Esophagus squamous epithelium (tissue), 5 donors: ENCODE measurements at regions not wholly inside any gene's neighbourhood (a gene's known extent, or its start where the extent isn't known, plus 50 kb on each side); places are given as distances from the start of the nearest gene placed in this dataset.

ENCODE experiments used
- DNase-seq: peaks from one replicate; lab custom pipeline; 2025; lab: John Stamatoyannopoulos, UW
- H3K27ac ChIP-seq, 4 donors: fragments of 200-600 bp; sonication (generic); one replicate each; pipeline ENCODE4 v1.5.1; 2016 to 2019; ENCODE audit warnings: mild to moderate bottlenecking in 1 of 4
- H3K27me3 ChIP-seq, 4 donors: fragments of 200-600 bp; sonication (generic); 1 replicate in 3 of 4; 2 replicates in 1 of 4; pipeline versions ENCODE4 v1.5.1 to v1.6.0; 2017 to 2021; ENCODE audit warnings: antibody characterized with exemption in 1 of 4
- H3K36me3 ChIP-seq, 3 donors: fragments of 200-600 bp; sonication (generic); one replicate each; pipeline ENCODE4 v1.5.1; 2016 to 2019
- H3K4me1 ChIP-seq, 3 donors: fragments of 200-600 bp; sonication (generic); one replicate each; pipeline ENCODE4 v1.5.1; 2017 to 2019
- H3K4me3 ChIP-seq, 4 donors: fragments of 200-600 bp; sonication (generic); 1 replicate in 3 of 4; 2 replicates in 1 of 4; pipeline ENCODE4 v1.5.1; 2016 to 2019; ENCODE audit warnings: mild to moderate bottlenecking in 2 of 4, moderate library complexity in 1 of 4
- H3K9me3 ChIP-seq, 3 donors: fragments of 200-600 bp; sonication (generic); one replicate each; pipeline ENCODE4 v1.5.1; 2016 to 2019
- CTCF ChIP-seq, 6 experiments: fragments of 450-650 bp in 4 of 6; fragments of 200-600 bp in 2 of 6; sonication (generic) in 2 of 6; IDR thresholded peaks; one replicate each; pipeline ENCODE4 v1.5.1; 2016 to 2019; ENCODE audit warnings: antibody characterized with exemption in 6 of 6, mild to moderate bottlenecking in 4 of 6, moderate library complexity in 4 of 6
- POLR2A ChIP-seq, 4 donors: fragments of 450-650 bp; IDR thresholded peaks; one replicate each; pipeline ENCODE4 v1.6.1; 2017; ENCODE audit warnings: antibody characterized with exemption in 4 of 4, mild to moderate bottlenecking in 4 of 4, moderate library complexity in 3 of 4
- WGBS, 2 donors: methylation state at CpG; one replicate each; pipeline ENCODE4 v1.1.5; 2018; 5-methylcytosine and 5-hydroxymethylcytosine counted together
- intact Hi-C: fragments of 100-400 bp; cut with DNase I; formaldehyde crosslinking; loops from one replicate; pipeline ENCODE4 v1.15.0; 2022
- donor health status: DM: yes; HTN: yes; CAD: no.

DNA sequence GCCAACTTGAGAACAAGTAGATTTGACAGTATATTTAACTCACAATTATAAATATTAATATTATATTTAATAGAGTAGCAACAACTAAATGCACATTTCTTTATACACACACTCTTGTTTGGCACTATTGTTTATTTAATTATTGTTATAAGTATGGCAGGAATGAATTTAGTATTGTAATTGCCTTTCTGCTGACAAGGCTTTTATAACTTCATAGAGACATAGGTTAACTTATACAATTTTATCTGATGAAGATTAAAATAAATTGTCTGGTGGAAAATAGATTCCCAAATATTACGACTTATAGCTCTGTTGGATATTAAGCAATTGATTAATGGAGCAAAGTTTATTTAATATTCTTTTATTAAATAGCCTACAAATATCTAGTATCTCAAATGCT lies 347.9 kb upstream of the CDH19 start:
- no peaks in the 10 kb centered on the region for H3K4me1 ChIP-seq
- H3K27ac ChIP-seq, result no peak overlapping the region
- no peaks in the 10 kb centered on the region for H3K36me3 ChIP-seq
- no peak for DNase-seq
- intact Hi-C loops, result no loop called here
- TF ChIP-seq POLR2A (IDR thresholded peaks at IDR 0.05) (no peak), CTCF (IDR thresholded peaks at IDR 0.05) (no peak)
- peaks cover 0 to 9% (median 0%) of the 10 kb centered on the region in 3 donors for H3K9me3 ChIP-seq
- no peaks in the 10 kb centered on the region for H3K27me3 ChIP-seq
- WGBS, 2 donors, result 43 to 56% methylated on average over 1 of the region's 1 CpG
- H3K4me3 ChIP-seq, result no peak overlapping the region

- WGBS, 2 donors, result 79 to 89% methylated on average over 9 to 11 of the region's 14 CpGs
- Histone ChIP-seq H3K27me3 (no peaks in the 10 kb centered on the region), H3K9me3 (peaks cover 0 to 9% (median 0%) of the 10 kb centered on the region in 3 donors), H3K4me3 (no peak overlapping the region), H3K4me1 (no peaks in the 10 kb centered on the region), H3K36me3 (no peaks in the 10 kb centered on the region), H3K27ac (no peak overlapping the region)
- TF ChIP-seq CTCF (IDR thresholded peaks at IDR 0.05) (no peak), POLR2A (IDR thresholded peaks at IDR 0.05) (no peak)
- DNase-seq, result no peak
- intact Hi-C loops, result no loop called here
Measured at GRCh38 chr18:66949419-66949818, 345.5 kb upstream of the CDH19 start.

DNA sequence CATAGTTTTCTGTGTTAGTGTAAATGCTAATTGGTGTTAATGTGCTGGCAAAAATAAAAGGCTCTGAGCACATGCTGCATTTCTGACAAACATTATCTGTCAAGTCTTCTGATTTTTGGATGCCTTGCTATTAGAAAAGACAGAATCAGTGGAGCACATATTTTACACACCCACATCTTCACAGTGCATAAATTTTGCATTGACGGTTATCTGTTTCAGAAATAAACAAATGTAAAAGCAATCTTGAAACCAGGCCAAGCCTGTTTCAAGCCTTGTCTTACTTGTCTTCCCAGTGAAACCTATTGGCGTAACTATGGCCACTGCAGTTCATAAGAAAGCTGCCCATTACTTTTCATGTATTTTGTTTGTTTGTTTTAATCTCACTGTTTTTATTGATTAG lies 333.7 kb upstream of the CDH19 start:
- H3K4me3 ChIP-seq, result no peak overlapping the region
- no peak for DNase-seq
- peaks cover 0 to 7% (median 0%) of the 10 kb centered on the region in 3 donors for H3K9me3 ChIP-seq
- no peak overlapping the region for H3K27ac ChIP-seq
- TF ChIP-seq CTCF (IDR thresholded peaks at IDR 0.05) (no peak), POLR2A (IDR thresholded peaks at IDR 0.05) (no peak)
- WGBS, 2 donors, result 90 to 94% methylated on average over 2 of the region's 2 CpGs
- H3K4me1 ChIP-seq, result no peaks in the 10 kb centered on the region
- intact Hi-C loops, result no loop called here
- H3K36me3 ChIP-seq, result no peaks in the 10 kb centered on the region
- H3K27me3 ChIP-seq, result no peaks in the 10 kb centered on the region

DNA sequence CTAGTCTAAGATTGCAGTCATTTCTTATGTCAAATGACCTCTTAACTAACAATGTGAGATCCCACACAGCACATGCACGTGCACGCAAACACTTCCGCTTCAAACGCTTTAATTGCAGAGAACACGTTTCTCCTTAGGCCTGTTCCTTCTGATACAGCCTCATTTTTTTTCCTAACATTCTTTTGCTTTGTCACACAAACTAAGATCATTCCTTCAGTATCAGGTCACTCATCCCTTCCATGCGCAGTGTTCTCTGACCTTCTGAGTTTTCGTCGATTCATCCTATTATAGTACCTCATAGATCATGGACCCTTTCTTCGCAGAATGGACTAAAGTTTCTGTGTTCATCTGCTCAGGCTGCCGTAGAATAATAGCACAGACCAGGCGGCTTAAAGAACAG lies 327.1 kb upstream of the CDH19 start:
- no peak overlapping the region for H3K27ac ChIP-seq
- no peaks in the 10 kb centered on the region for H3K9me3 ChIP-seq
- H3K4me3 ChIP-seq, result no peak overlapping the region
- intact Hi-C loops, result no loop called here
- H3K4me1 ChIP-seq, result no peaks in the 10 kb centered on the region
- H3K27me3 ChIP-seq, result no peaks in the 10 kb centered on the region
- DNase-seq, result no peak
- whole genome bisulfite sequencing, 2 donors, result 82 to 92% methylated on average over 11 of the region's 11 CpGs
- no peaks in the 10 kb centered on the region for H3K36me3 ChIP-seq
- TF ChIP-seq POLR2A (IDR thresholded peaks at IDR 0.05) (no peak), CTCF (IDR thresholded peaks at IDR 0.05) (no peak)

DNA sequence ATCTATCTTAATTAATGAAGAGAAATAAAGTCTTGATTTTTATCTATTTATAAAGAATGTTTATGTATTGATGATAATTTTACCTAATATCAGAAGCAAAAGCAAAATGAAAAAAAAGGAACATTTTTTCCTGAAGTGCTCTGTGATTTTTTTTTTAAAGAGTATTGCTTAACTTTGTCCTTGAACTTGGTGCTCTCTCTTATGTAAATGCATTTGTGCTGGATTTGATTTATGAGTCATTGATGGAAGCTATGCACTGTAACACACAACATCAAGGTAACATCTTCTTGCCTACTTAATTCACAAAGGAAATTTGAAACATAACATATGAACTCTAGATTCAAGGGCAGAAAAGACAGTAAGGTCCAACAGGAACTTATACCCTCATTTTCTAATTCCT lies 312.9 kb upstream of the CDH19 start:
- no peak overlapping the region for H3K4me3 ChIP-seq
- TF ChIP-seq POLR2A (IDR thresholded peaks at IDR 0.05) (no peak), CTCF (IDR thresholded peaks at IDR 0.05) (no peak)
- intact Hi-C loops, result no loop called here
- H3K27me3 ChIP-seq, result no peaks in the 10 kb centered on the region
- no peak overlapping the region for H3K27ac ChIP-seq
- DNase-seq, result no peak
- H3K4me1 ChIP-seq, result no peaks in the 10 kb centered on the region
- H3K36me3 ChIP-seq, result no peaks in the 10 kb centered on the region
- peaks cover 0 to 2% (median 0%) of the 10 kb centered on the region in 3 donors for H3K9me3 ChIP-seq
